ENCODE measurements at regions not wholly inside any gene's neighbourhood (a gene's known extent, or its start where the extent isn't known, plus 50 kb on each side); places are given as distances from the start of the nearest gene placed in this dataset.
"Not testable (repeated sequence)": the region's sequence is repeated elsewhere in the genome, so short reads cannot be mapped to it uniquely, and the experiment has no call there.

DNA sequence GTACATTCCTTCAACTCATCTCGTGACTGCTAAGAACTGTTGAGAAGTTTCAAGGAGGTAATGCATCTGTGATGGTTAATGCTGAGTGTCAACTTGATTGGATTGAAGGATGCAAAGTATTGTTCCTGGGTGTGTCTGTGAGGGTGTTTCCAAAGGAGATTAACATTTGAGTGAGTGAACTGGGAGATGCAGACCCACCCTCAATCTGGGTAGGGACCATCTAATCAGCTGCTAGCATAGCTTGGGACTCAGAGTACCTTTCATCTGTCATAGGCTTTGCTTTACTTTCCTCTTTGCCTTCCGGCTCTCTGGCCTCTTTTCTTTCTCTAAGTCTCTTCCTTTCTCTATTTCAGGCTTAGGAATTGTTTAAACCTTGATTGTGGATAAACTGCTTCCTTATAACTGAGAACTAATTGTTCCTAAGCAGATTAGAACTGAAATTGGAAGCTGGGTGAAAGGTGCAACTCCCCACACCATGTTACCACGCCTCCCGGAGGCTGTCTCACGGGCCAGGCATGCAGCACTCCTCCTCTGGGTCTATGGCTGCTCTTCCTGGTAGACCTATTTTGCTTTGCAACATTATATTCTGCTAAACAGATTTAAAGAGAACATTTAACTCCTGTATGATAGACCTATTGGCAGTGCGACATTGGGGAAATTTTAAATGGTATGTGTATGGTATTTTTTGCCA, 298.2 kb downstream of the CCSER2 start:
- TF ChIP-seq, protein P1, sequence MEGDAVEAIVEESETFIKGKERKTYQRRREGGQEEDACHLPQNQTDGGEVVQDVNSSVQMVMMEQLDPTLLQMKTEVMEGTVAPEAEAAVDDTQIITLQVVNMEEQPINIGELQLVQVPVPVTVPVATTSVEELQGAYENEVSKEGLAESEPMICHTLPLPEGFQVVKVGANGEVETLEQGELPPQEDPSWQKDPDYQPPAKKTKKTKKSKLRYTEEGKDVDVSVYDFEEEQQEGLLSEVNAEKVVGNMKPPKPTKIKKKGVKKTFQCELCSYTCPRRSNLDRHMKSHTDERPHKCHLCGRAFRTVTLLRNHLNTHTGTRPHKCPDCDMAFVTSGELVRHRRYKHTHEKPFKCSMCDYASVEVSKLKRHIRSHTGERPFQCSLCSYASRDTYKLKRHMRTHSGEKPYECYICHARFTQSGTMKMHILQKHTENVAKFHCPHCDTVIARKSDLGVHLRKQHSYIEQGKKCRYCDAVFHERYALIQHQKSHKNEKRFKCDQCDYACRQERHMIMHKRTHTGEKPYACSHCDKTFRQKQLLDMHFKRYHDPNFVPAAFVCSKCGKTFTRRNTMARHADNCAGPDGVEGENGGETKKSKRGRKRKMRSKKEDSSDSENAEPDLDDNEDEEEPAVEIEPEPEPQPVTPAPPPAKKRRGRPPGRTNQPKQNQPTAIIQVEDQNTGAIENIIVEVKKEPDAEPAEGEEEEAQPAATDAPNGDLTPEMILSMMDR (IDR thresholded peaks at IDR 0.05; ENCODE audit: insufficient read depth, low read depth, low read length): no peak
- Histone ChIP-seq H3K4me3 (ENCODE audit: low read depth, low read length) (no peak overlapping the region), H3K27me3 (ENCODE audit: control insufficient read depth, insufficient read depth, low read length) (no peaks in the 10 kb centered on the region), H3K36me3 (ENCODE audit: control insufficient read depth, insufficient read depth, low read length) (no peaks in the 10 kb centered on the region)
- POLR2A ChIA-PET: no interaction called here
- CTCF ChIA-PET: no interaction called here
- no peak for DNase-seq (ENCODE audit: low read depth)

DNA sequence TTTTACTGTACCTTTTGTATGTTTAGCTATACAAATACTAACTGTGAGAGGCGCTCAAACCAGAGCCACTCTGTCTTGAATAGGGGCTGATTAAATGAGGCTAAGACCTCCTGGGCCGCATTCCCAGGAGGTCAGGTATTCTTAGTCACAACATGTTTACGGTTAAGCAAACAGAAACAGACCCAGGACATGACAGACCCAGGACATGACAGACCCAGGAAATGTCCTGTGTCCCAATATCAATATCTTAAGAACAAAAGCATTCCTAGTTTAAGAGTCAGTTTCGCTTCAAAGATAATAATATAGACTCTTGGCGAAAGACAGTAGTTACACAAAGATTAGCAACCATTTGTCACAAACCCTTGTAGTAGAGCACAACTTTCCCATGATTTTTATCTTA, 304.5 kb downstream of the CCSER2 start:
- POLR2A ChIA-PET: no interaction called here
- H3K4me3 ChIP-seq (ENCODE audit: low read depth, low read length): no peak overlapping the region
- H3K36me3 ChIP-seq (ENCODE audit: control insufficient read depth, insufficient read depth, low read length): no peaks in the 10 kb centered on the region
- CTCF ChIA-PET: no interaction called here
- TF ChIP-seq, protein P1 (IDR thresholded peaks at IDR 0.05; ENCODE audit: insufficient read depth, low read depth, low read length): no peak
- H3K27me3 ChIP-seq (ENCODE audit: control insufficient read depth, insufficient read depth, low read length): no peaks in the 10 kb centered on the region
- DNase-seq (ENCODE audit: low read depth): no peak

DNA sequence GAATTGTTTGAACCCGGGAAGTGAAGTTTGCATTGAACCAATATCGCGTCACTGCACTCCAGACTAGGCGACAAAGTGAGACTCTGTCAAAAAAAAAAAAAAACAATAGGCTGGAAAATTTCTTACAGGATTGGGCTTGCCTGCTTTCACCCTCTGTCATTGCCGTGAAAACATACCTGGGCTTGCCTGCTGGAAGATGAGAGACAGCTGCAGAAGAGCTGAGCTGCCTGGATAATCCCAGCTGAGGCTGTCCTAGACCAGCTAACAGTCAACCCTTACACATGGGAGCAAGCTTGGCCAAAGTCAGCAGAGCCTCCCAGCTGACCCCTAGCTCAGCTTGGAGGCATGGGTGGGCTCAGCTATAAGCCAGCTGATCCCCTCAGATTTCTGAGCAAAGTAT, 306.2 kb downstream of the CCSER2 start:
- TF ChIP-seq, protein P1 (IDR thresholded peaks at IDR 0.05; ENCODE audit: insufficient read depth, low read depth, low read length): no peak
- Histone ChIP-seq H3K27me3 (ENCODE audit: control insufficient read depth, insufficient read depth, low read length) (no peaks in the 10 kb centered on the region), H3K4me3 (ENCODE audit: low read depth, low read length) (no peak overlapping the region), H3K36me3 (ENCODE audit: control insufficient read depth, insufficient read depth, low read length) (no peaks in the 10 kb centered on the region)
- no peak for DNase-seq (ENCODE audit: low read depth)
- CTCF ChIA-PET: no interaction called here
- POLR2A ChIA-PET: no interaction called here

DNA sequence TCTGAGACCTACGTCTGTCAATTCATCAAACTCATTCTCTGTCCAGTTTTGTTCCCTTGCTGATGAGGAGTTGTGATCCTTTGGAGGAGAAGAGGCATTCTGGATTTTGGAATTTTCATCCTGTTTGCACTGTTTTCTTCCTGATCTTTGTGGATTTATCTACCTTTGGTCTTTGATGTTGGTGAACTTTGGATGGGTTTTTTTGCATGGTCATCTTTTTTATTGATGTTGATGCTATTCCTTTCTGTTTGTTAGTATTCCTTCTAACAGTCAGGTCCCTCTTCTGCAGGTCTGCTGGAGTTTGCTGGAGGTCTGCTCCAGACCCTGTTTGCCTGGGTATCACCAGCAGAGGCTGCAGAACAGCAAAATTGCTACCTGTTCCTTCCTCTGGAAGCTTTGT, 322.2 kb downstream of the CCSER2 start:
- POLR2A ChIA-PET; H3K27me3 ChIP-seq (ENCODE audit: control insufficient read depth, insufficient read depth, low read length); H3K4me3 ChIP-seq (ENCODE audit: low read depth, low read length); H3K36me3 ChIP-seq (ENCODE audit: control insufficient read depth, insufficient read depth, low read length); CTCF ChIA-PET; DNase-seq (ENCODE audit: low read depth): not testable (repeated sequence)

DNA sequence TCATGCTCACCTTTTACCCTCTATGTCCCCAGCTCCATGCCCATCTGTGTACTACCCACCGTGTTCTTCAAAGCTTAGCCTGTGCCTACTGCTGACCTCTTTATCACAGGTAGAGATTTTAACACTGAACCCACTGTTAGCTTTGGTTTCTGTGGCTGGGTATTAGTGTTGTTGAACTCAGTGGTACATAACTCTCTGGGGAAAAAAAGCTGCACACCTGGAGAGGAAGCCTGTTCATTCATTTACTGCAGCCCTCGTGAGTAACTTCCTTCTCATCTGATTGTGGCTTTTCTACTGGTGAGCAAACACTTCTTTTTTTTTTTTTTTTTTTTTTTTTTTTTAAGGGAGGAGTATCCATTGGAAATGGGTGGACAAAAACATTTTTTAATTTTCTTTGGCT, 326.3 kb downstream of the CCSER2 start:
- Histone ChIP-seq H3K4me3 (ENCODE audit: low read depth, low read length) (no peak overlapping the region), H3K36me3 (ENCODE audit: control insufficient read depth, insufficient read depth, low read length) (no peaks in the 10 kb centered on the region), H3K27me3 (ENCODE audit: control insufficient read depth, insufficient read depth, low read length) (no peaks in the 10 kb centered on the region)
- POLR2A ChIA-PET: no interaction called here
- CTCF ChIA-PET: no interaction called here
- no peak for DNase-seq (ENCODE audit: low read depth)
- TF ChIP-seq, protein P1 (IDR thresholded peaks at IDR 0.05; ENCODE audit: insufficient read depth, low read depth, low read length): no peak

DNA sequence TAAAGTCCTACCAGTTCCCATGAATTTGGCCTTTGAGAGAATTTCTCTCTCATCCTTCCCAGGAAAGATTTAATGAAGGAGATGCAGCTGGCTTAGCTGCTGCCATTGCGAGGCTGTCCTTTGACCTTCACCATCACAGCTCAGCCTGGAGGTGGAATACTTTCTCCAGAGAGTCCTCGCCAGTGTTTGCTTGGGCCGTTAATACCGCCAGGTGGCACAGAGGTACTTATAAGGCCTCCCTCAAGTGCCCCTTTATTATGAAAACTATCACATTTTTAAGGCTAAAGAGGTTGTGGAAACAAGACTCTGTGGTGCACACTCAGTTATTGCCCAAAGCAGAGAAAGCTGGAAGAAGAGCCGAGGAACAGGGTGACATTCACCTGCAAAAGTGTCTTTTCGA, 330.6 kb downstream of the CCSER2 start:
- H3K4me3 ChIP-seq (ENCODE audit: low read depth, low read length): no peak overlapping the region
- no peaks in the 10 kb centered on the region for H3K27me3 ChIP-seq (ENCODE audit: control insufficient read depth, insufficient read depth, low read length)
- ChIA-PET CTCF (no interaction called here), POLR2A (no interaction called here)
- DNase-seq (ENCODE audit: low read depth): no peak
- H3K36me3 ChIP-seq (ENCODE audit: control insufficient read depth, insufficient read depth, low read length): no peaks in the 10 kb centered on the region
- TF ChIP-seq, protein P1 (IDR thresholded peaks at IDR 0.05; ENCODE audit: insufficient read depth, low read depth, low read length): no peak
